Activated CD8-positive, alpha-beta T cell treated with anti-CD3 and anti-CD28 coated beads, Interleukin-2, amount 10 ng/mL, durations not matched to agents 7 days and 5 days (primary cell): ENCODE measurements at regions not wholly inside any gene's neighbourhood (a gene's known extent, or its start where the extent isn't known, plus 50 kb on each side); places are given as distances from the start of the nearest gene placed in this dataset.

Source experiments
- ATAC-seq: fragments of 150-1000 bp; cut with Tn5 transposase; one replicate; pipeline ENCODE4 v1.10.0; 2021; ENCODE audit warnings: moderate library complexity
- CTCF ChIA-PET: fragments of 350-600 bp; sonication (Branson Sonifier 250); formaldehyde crosslinking; loops from one replicate; lab custom pipeline; 2021; ENCODE audit warnings: antibody characterized with exemption; lab: Charles Lee
- POLR2A ChIA-PET: fragments of 350-600 bp; sonication (Branson Sonifier 250); formaldehyde crosslinking; loops from one replicate; lab custom pipeline; 2021; ENCODE audit warnings: antibody characterized with exemption; lab: Charles Lee
- DNase-seq: peaks from one replicate; pipeline ENCODE4 v3.0.0-alpha.2; 2020
- H3K27ac Mint-ChIP-seq: one replicate; pipeline ENCODE4 v1.8.0; 2021; ENCODE audit warnings: mild to moderate bottlenecking, mixed read lengths
- H3K27me3 Mint-ChIP-seq: one replicate; pipeline ENCODE4 v1.8.0; 2021; ENCODE audit warnings: low read depth, mixed read lengths
- H3K36me3 Mint-ChIP-seq: one replicate; pipeline ENCODE4 v1.8.0; 2021; ENCODE audit warnings: low read depth, mixed read lengths
- H3K4me1 Mint-ChIP-seq: one replicate; pipeline ENCODE4 v1.8.0; 2021; ENCODE audit warnings: low read depth, mixed read lengths
- H3K4me3 Mint-ChIP-seq: one replicate; pipeline ENCODE4 v1.8.0; 2021; ENCODE audit warnings: mild to moderate bottlenecking, mixed read lengths
- H3K9me3 Mint-ChIP-seq: one replicate; pipeline ENCODE4 v1.8.0; 2022; ENCODE audit warnings: mixed read lengths; ENCODE audit not compliant: insufficient read depth

DNA sequence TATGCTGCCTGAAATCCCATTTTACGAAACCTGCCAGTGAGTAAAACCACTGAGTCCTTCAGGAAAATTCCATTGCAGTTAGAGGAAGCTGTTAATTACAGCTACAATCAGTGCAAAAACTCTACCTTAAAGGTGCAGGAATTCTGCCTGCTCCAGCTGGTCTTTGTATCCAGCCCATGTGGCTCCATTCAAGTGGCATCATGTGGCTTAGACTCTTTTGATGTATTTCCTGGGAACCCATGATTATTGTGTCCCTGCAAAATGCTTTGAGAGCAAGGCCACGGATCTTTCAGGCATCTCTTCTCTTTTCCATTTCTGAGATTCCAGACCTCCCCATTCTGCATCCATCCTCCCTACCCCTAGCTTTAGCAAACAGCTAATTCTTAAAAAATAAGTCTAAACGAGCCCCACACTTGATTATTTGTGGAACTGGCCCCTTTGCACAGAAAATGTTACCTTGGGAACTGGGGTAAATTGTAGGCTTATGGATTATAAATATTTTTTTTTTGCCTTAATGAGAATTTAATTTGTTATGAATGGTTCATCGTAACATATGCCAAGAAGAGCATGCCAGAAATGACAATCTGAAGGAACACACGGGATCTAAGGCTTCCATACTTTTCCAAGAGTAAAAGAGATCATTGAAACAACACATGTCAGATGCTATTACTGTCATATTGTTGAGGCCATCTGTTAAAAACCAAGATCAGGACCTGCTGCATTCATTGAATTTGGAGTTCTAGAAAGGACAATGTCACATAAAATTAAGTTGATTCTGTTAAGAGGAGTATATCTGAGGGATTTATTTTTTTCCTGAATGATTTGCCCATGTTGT is 144.6 kb downstream of the TPH2 start:
- Mint-ChIP-seq H3K27me3 (no peaks in the 10 kb centered on the region), H3K4me1 (no peaks in the 10 kb centered on the region), H3K9me3 (no peaks in the 10 kb centered on the region), H3K36me3 (no peaks in the 10 kb centered on the region), H3K27ac (no peak overlapping the region), H3K4me3 (no peak overlapping the region)
- POLR2A ChIA-PET, result no interaction called here
- DNase-seq (no peak), ATAC-seq (no peak)
- CTCF ChIA-PET, result interaction anchor here (1.1 kb wide), 1 partner anchor 10 kb away, joined by 3 read pairs; no protein-coding TSS in a partner anchor

DNA sequence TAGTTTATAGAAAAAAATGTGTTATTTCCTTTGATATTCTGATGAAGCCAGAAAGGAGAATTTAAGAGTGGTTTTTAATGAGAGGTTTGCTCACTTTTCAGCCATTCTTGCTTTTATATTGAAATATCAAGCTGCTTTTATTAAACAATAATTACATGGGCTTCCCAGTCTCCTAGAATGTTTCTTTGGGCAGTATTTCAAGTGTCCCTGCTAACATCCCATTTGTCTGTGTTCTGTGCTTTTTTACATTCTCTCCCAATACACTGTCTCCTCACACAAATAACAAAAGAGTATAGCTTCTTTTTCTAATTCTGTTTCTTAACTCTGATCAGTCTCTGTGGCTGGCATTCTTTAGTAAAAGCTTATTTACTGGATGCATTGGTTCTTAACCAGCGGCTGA is 145.4 kb downstream of the TPH2 start:
- CTCF ChIA-PET, result no interaction called here
- no peak overlapping the region for H3K27ac Mint-ChIP-seq
- ATAC-seq (no peak), DNase-seq (no peak)
- POLR2A ChIA-PET, result no interaction called here
- no peaks in the 10 kb centered on the region for H3K9me3 Mint-ChIP-seq
- H3K4me1 Mint-ChIP-seq, result no peaks in the 10 kb centered on the region
- no peak overlapping the region for H3K4me3 Mint-ChIP-seq
- H3K36me3 Mint-ChIP-seq, result no peaks in the 10 kb centered on the region
- no peaks in the 10 kb centered on the region for H3K27me3 Mint-ChIP-seq

DNA sequence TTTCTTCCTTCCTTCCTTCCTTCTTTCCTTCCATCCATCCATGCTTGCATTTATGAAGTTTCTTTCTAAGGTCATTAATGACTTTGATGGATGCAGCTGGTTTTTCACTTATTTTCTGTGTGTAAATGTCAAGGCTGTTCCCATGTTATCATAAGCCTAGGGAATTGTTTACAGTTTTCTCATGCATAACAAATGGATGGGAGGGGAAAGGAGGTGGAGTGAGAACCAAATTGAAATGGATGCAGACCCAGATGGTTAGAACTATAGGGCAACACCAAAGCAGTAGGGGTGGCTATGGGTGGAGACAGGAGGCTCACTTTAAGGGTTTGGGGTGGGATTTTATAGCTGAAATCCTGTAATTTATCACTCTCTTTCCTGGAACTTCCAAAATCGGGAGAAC is 146.2 kb downstream of the TPH2 start:
- DNase-seq (no peak), ATAC-seq (no peak)
- H3K27me3 Mint-ChIP-seq, result no peaks in the 10 kb centered on the region
- H3K9me3 Mint-ChIP-seq, result no peaks in the 10 kb centered on the region
- no peak overlapping the region for H3K4me3 Mint-ChIP-seq
- CTCF ChIA-PET, result no interaction called here
- no peaks in the 10 kb centered on the region for H3K4me1 Mint-ChIP-seq
- POLR2A ChIA-PET, result no interaction called here
- H3K27ac Mint-ChIP-seq, result no peak overlapping the region
- no peaks in the 10 kb centered on the region for H3K36me3 Mint-ChIP-seq

DNA sequence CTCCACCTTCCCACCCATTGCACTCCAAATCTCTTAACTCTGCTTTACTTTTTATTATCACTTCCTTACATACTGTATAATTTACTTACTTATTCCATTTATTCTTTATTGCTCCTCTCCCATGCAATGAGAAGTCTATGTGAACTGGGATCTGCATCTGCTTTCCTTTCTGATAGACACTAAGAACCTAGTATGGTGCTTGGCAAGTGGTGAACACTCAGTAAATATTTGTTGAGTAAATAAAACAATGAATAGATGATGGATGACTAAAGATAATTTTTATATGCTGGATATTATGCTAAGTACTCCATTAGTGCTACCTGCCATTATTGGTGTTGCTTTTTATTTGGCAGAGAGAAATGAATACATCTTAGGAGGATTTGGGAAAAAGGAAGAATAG is 151.0 kb downstream of the TPH2 start:
- no peaks in the 10 kb centered on the region for H3K4me1 Mint-ChIP-seq
- ATAC-seq, result no peak
- H3K36me3 Mint-ChIP-seq, result no peaks in the 10 kb centered on the region
- CTCF ChIA-PET, result no interaction called here
- H3K4me3 Mint-ChIP-seq, result no peak overlapping the region
- H3K27me3 Mint-ChIP-seq, result no peaks in the 10 kb centered on the region
- DNase-seq, result no peak
- no peaks in the 10 kb centered on the region for H3K9me3 Mint-ChIP-seq
- no peak overlapping the region for H3K27ac Mint-ChIP-seq
- POLR2A ChIA-PET, result no interaction called here

DNA sequence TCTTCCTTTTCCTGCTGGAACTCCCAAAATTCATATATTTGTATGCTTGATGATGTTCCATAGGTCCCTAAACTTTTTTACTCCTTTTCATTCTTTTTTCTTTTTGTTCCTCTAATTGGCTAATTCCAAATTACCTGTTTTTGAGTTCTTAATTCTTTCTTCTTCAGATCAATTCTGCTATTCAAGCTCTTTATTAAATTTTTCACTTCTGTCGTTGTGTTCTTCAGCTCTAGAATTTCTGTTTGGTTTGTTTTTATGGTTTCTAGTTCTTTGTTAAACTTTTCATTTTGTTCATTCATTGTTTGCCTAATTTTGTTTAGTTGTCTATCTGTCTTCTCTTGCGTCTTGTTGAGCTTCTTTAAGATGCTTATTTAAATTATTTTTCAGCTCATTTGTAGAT is 154.8 kb downstream of the TPH2 start:
- Mint-ChIP-seq H3K4me3 (no peak overlapping the region), H3K27me3 (no peaks in the 10 kb centered on the region), H3K36me3 (no peaks in the 10 kb centered on the region), H3K4me1 (no peaks in the 10 kb centered on the region), H3K9me3 (no peaks in the 10 kb centered on the region), H3K27ac (no peak overlapping the region)
- CTCF ChIA-PET, result interaction anchor here (1.4 kb wide), 1 partner anchor 11 kb away, joined by 3 read pairs; no protein-coding TSS in a partner anchor
- DNase-seq (no peak), ATAC-seq (no peak)
- POLR2A ChIA-PET, result no interaction called here

DNA sequence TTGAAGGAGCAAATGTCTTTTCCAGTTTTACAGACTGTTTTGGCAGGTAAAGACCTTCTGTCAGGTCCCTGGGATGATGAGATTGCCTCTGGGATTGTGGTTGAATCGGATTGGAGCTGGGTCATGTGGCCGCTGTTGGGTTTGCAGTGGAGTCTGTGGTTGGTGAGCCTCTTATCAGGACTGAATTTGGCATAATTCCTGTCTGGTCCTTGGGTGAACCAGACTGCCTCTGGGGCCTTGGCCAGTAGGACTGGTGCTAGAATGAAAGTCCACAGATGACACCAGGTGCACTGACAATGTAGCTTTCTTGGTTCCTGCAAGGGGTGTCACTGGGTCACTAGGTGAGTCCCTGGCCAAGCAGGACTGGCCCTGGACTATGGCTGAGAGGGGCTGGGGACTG is 155.3 kb downstream of the TPH2 start:
- ATAC-seq, result no peak
- Mint-ChIP-seq H3K4me3 (no peak overlapping the region), H3K27ac (no peak overlapping the region), H3K9me3 (no peaks in the 10 kb centered on the region), H3K36me3 (no peaks in the 10 kb centered on the region), H3K27me3 (no peaks in the 10 kb centered on the region), H3K4me1 (no peaks in the 10 kb centered on the region)
- DNase-seq, result no peak
- POLR2A ChIA-PET, result no interaction called here
- CTCF ChIA-PET, result interaction anchor here (1.4 kb wide), 1 partner anchor 11 kb away, joined by 3 read pairs; no protein-coding TSS in a partner anchor

DNA sequence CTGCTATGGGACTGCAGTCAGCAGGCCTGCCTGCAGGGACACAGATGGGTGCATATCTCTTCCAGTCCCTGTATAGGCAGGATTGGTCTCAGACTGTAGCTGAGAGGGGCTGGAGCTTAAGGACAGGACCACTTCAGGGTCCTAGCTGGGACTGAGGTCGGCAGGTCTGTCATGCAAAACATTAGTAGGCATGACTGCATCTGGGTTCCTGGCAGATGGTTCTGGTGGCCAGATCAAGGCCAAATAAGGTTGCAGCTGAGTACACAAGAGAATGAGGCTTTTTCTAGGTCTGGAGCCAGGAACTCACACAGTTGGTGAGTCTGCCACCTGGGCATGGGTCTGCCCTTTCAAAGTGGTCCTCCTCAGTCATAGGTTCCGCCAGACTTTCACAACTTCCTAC is 155.8 kb downstream of the TPH2 start:
- ChIA-PET POLR2A (no interaction called here), CTCF (no interaction called here)
- Mint-ChIP-seq H3K9me3 (no peaks in the 10 kb centered on the region), H3K27me3 (no peaks in the 10 kb centered on the region), H3K4me3 (no peak overlapping the region), H3K36me3 (no peaks in the 10 kb centered on the region), H3K27ac (no peak overlapping the region), H3K4me1 (no peaks in the 10 kb centered on the region)
- ATAC-seq (no peak), DNase-seq (no peak)

DNA sequence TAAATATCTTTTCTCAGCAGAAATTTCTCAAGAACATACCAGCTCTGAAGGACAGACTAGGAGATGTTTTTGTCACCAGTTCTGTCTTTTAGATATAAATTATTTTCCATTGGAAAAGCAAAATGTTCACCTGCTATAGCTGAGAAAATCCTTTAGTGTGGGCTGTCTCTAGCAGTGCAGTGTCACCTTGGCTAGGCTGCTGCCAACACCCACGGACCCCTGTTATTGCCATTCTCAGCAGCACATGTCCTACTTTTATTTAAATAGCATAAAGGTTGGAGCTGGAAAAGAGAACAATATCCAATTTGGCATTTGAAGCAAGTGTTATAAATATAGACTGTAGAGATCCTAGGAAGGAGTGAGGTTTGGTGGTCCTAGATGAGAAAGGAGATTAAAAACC is 156.4 kb downstream of the TPH2 start:
- ATAC-seq (no peak), DNase-seq (no peak)
- CTCF ChIA-PET, result no interaction called here
- POLR2A ChIA-PET, result no interaction called here
- no peaks in the 10 kb centered on the region for H3K4me1 Mint-ChIP-seq
- no peaks in the 10 kb centered on the region for H3K9me3 Mint-ChIP-seq
- H3K27me3 Mint-ChIP-seq, result no peaks in the 10 kb centered on the region
- H3K27ac Mint-ChIP-seq, result no peak overlapping the region
- H3K36me3 Mint-ChIP-seq, result no peaks in the 10 kb centered on the region
- H3K4me3 Mint-ChIP-seq, result no peak overlapping the region

DNA sequence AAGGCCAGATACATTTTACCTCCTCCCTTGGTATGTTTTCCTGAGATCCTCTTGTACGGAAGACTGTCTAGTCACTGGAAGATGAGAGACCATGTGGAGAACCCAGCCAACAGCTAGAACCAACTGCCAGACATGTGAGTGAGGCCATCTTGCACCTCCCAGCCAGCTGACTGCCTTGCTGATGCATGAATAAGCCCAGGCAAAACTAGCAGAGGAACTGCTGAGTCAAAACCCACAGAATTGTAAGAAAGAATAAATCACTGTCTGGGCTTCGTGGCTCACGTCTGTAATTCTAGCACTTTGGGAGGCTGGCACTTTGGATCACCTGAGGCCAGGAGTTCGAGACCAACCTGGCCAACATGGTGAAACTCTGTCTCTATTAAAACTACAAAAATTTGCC is 160.0 kb downstream of the TPH2 start:
- DNase-seq, result no peak
- ChIA-PET CTCF (no interaction called here), POLR2A (no interaction called here)
- ATAC-seq, result no peak
- Mint-ChIP-seq H3K27me3 (no peaks in the 10 kb centered on the region), H3K4me1 (no peaks in the 10 kb centered on the region), H3K4me3 (no peak overlapping the region), H3K27ac (no peak overlapping the region), H3K36me3 (no peaks in the 10 kb centered on the region), H3K9me3 (no peaks in the 10 kb centered on the region)

DNA sequence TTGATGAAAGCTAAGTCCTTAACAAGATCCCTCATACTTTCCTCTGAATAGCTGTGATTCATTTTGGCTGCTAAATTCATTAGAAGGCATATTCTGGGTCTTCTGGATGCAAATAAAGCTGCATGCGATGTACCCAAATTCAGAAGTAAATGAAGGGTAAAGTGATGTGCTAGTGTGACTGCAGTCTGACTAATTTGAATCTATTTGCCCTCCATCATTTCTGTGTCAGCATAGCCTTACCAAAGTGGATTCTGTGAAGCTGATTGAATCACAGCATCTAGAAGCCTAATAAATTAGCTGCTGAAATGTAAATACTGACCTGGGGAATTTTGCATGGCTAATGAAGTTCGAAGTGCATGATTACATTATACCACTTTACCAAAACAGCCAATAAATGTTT is 162.2 kb downstream of the TPH2 start:
- Mint-ChIP-seq H3K9me3 (no peaks in the 10 kb centered on the region), H3K4me3 (no peak overlapping the region), H3K36me3 (no peaks in the 10 kb centered on the region), H3K27ac (no peak overlapping the region), H3K27me3 (no peaks in the 10 kb centered on the region), H3K4me1 (no peaks in the 10 kb centered on the region)
- CTCF ChIA-PET, result no interaction called here
- no peak for ATAC-seq
- DNase-seq, result no peak
- POLR2A ChIA-PET, result no interaction called here

DNA sequence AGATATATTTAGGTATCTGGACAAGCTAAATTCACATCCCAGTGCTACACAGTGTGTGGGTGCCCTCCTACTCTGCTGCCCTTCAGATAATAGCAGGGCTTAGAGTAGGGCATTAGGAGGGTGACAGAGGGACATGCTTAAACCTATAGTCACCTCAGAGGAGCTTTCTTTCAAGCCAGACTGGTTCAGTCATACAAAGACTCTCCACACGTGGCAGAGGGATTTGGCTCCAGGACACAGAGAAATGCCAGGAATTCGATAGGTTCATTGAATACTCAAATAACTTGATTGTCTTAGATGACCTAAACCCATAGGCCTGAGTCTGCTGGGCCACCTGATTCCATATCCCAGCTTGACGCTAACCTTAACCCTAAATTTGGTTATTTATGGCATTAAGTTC is 163.5 kb downstream of the TPH2 start:
- DNase-seq (no peak), ATAC-seq (no peak)
- H3K27ac Mint-ChIP-seq, result no peak overlapping the region
- no peak overlapping the region for H3K4me3 Mint-ChIP-seq
- ChIA-PET CTCF (no interaction called here), POLR2A (no interaction called here)
- no peaks in the 10 kb centered on the region for H3K36me3 Mint-ChIP-seq
- no peaks in the 10 kb centered on the region for H3K27me3 Mint-ChIP-seq
- H3K4me1 Mint-ChIP-seq, result no peaks in the 10 kb centered on the region
- H3K9me3 Mint-ChIP-seq, result no peaks in the 10 kb centered on the region

DNA sequence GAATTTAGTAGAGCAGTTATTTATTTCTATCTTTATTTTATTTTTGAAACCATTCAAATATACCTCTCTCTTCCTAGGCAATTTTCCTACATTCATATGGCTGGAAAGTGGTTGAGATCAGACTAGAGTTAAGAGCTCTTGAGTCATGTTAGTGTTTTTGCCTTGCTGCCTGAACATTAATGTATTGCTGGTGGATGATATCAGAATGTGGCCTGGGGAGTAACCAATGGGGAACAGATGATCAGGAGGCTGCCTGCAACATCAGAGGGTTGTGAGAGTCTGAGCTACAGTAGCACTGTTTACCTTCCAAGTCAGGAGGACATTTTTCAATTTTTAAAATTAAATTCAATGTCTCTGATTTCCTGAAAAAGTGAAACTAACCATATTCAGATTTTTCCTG is 166.3 kb upstream of the TRHDE start:
- H3K4me1 Mint-ChIP-seq, result no peaks in the 10 kb centered on the region
- ChIA-PET CTCF (no interaction called here), POLR2A (no interaction called here)
- DNase-seq, result no peak
- no peaks in the 10 kb centered on the region for H3K9me3 Mint-ChIP-seq
- H3K27me3 Mint-ChIP-seq, result no peaks in the 10 kb centered on the region
- no peak for ATAC-seq
- no peak overlapping the region for H3K27ac Mint-ChIP-seq
- H3K4me3 Mint-ChIP-seq, result no peak overlapping the region
- no peaks in the 10 kb centered on the region for H3K36me3 Mint-ChIP-seq
